ENCODE measurements at regions not wholly inside any gene's neighbourhood (a gene's known extent, or its start where the extent isn't known, plus 50 kb on each side); places are given as distances from the start of the nearest gene placed in this dataset.

- Histone ChIP-seq H2BK5ac (ENCODE audit: low read length) (no peak overlapping the region), H4K91ac (ENCODE audit: low read depth, low read length, poor library complexity) (no peak overlapping the region)
- no peak for DNase-seq (ENCODE audit: low spot score)
Measured at GRCh38 chrX:141415889-141416288, 168.6 kb downstream of the SPANXA1 start.

GRCh38 chrX:141405853-141406492, 163.7 kb upstream of the SPANXC start:
- no peak overlapping the region for H3K4me2 ChIP-seq (ENCODE audit: insufficient read depth, low read length, poor library complexity, severe bottlenecking)
- no peaks in the 10 kb centered on the region for H3K4me1 ChIP-seq (ENCODE audit: control insufficient read depth in 2 of 2, insufficient read depth in 1 of 2, low read depth in 1 of 2, low read length in 2 of 2)
- no peak overlapping the region for H2BK5ac ChIP-seq (ENCODE audit: low read length)
- no peaks in the 10 kb centered on the region for H3K27me3 ChIP-seq (ENCODE audit: control insufficient read depth in 3 of 3, insufficient read depth in 3 of 3, low read depth in 1 of 3, low read length in 3 of 3)
- H3K79me1 ChIP-seq (ENCODE audit: low read depth, low read length): no peaks in the 10 kb centered on the region
- H2AK5ac ChIP-seq (ENCODE audit: low read depth, low read length): no peak overlapping the region
- H2BK15ac ChIP-seq (ENCODE audit: low read length): no peak overlapping the region
- no peak overlapping the region for H2BK12ac ChIP-seq (ENCODE audit: low read length)
- no peaks in the 10 kb centered on the region for H3K36me3 ChIP-seq (replicated peaks in 1 of 2; ENCODE audit: control insufficient read depth in 2 of 2, insufficient read depth in 2 of 2, low read length in 2 of 2)
- no peak overlapping the region for H3K9ac ChIP-seq (ENCODE audit: low read depth, low read length, poor library complexity)
- no peak overlapping the region for H3K27ac ChIP-seq (replicated peaks; ENCODE audit: low read length)
- H3K4me3 ChIP-seq (ENCODE audit: low read length in 2 of 2): no peak overlapping the region
- no peak overlapping the region for H3K4ac ChIP-seq (ENCODE audit: low read length)
- H4K91ac ChIP-seq (ENCODE audit: low read depth, low read length, poor library complexity): no peak overlapping the region
- no peaks in the 10 kb centered on the region for H3K9me3 ChIP-seq (replicated peaks in 1 of 2; ENCODE audit: control insufficient read depth in 2 of 2, insufficient read depth in 1 of 2, low read depth in 1 of 2, low read length in 2 of 2)
- no peak overlapping the region for H2BK120ac ChIP-seq (ENCODE audit: low read depth, low read length)
- no peak overlapping the region for H3K18ac ChIP-seq (ENCODE audit: low read length)
- WGBS, 2 donors (ENCODE audit: extremely low coverage in 2 of 2, insufficient read length in 2 of 2, insufficient replicate concordance in 1 of 2): no CpG with 5 or more reads among the region's 2 CpGs
- no peak overlapping the region for H4K8ac ChIP-seq (ENCODE audit: low read depth, low read length)
- no peak for DNase-seq (ENCODE audit: low spot score)
- H3K14ac ChIP-seq (ENCODE audit: low read length): no peak overlapping the region
- no peak overlapping the region for H3K23ac ChIP-seq (ENCODE audit: low read depth, low read length, poor library complexity)
- H2AFZ ChIP-seq (ENCODE audit: low read length): no peak overlapping the region

More at GRCh38 chrX:141415889-141416288, 168.6 kb downstream of the SPANXA1 start:
- Histone ChIP-seq H3K4me3 (ENCODE audit: low read length in 2 of 2) (no peak overlapping the region), H3K4ac (ENCODE audit: low read length) (no peak overlapping the region), H2AK5ac (ENCODE audit: low read depth, low read length) (no peak overlapping the region), H3K27me3 (ENCODE audit: control insufficient read depth in 3 of 3, insufficient read depth in 3 of 3, low read depth in 1 of 3, low read length in 3 of 3) (peaks cover 0 to 3% (median 0%) of the 10 kb centered on the region in 3 experiments), H3K4me1 (ENCODE audit: control insufficient read depth in 2 of 2, insufficient read depth in 1 of 2, low read depth in 1 of 2, low read length in 2 of 2) (no peaks in the 10 kb centered on the region), H3K36me3 (replicated peaks in 1 of 2; ENCODE audit: control insufficient read depth in 2 of 2, insufficient read depth in 2 of 2, low read length in 2 of 2) (no peaks in the 10 kb centered on the region), H2BK15ac (ENCODE audit: low read length) (no peak overlapping the region), H2BK12ac (ENCODE audit: low read length) (no peak overlapping the region), H2AFZ (ENCODE audit: low read length) (no peak overlapping the region), H3K18ac (ENCODE audit: low read length) (no peak overlapping the region), H3K23ac (ENCODE audit: low read depth, low read length, poor library complexity) (no peak overlapping the region), H3K4me2 (ENCODE audit: insufficient read depth, low read length, poor library complexity, severe bottlenecking) (no peak overlapping the region), H3K14ac (ENCODE audit: low read length) (no peak overlapping the region), H2BK120ac (ENCODE audit: low read depth, low read length) (no peak overlapping the region), H3K9ac (ENCODE audit: low read depth, low read length, poor library complexity) (no peak overlapping the region), H4K8ac (ENCODE audit: low read depth, low read length) (no peak overlapping the region), H3K27ac (replicated peaks; ENCODE audit: low read length) (no peak overlapping the region), H3K79me1 (ENCODE audit: low read depth, low read length) (no peaks in the 10 kb centered on the region), H3K9me3 (replicated peaks in 1 of 2; ENCODE audit: control insufficient read depth in 2 of 2, insufficient read depth in 1 of 2, low read depth in 1 of 2, low read length in 2 of 2) (no peaks in the 10 kb centered on the region)
- no CpG with 5 or more reads among the region's 1 CpG for WGBS, 2 donors (ENCODE audit: extremely low coverage in 2 of 2, insufficient read length in 2 of 2, insufficient replicate concordance in 1 of 2)

- Histone ChIP-seq H4K8ac (ENCODE audit: low read depth, low read length) (no peak overlapping the region), H3K36me3 (replicated peaks in 1 of 2; ENCODE audit: control insufficient read depth in 2 of 2, insufficient read depth in 2 of 2, low read length in 2 of 2) (no peaks in the 10 kb centered on the region), H3K79me1 (ENCODE audit: low read depth, low read length) (no peaks in the 10 kb centered on the region), H4K91ac (ENCODE audit: low read depth, low read length, poor library complexity) (no peak overlapping the region), H3K18ac (ENCODE audit: low read length) (no peak overlapping the region), H2BK12ac (ENCODE audit: low read length) (no peak overlapping the region), H3K23ac (ENCODE audit: low read depth, low read length, poor library complexity) (no peak overlapping the region), H3K4ac (ENCODE audit: low read length) (no peak overlapping the region), H2AK5ac (ENCODE audit: low read depth, low read length) (no peak overlapping the region), H3K4me2 (ENCODE audit: insufficient read depth, low read length, poor library complexity, severe bottlenecking) (no peak overlapping the region), H2BK5ac (ENCODE audit: low read length) (no peak overlapping the region), H3K4me3 (ENCODE audit: low read length in 2 of 2) (no peak overlapping the region), H3K9ac (ENCODE audit: low read depth, low read length, poor library complexity) (no peak overlapping the region), H3K27me3 (ENCODE audit: control insufficient read depth in 3 of 3, insufficient read depth in 3 of 3, low read depth in 1 of 3, low read length in 3 of 3) (no peaks in the 10 kb centered on the region), H3K4me1 (ENCODE audit: control insufficient read depth in 2 of 2, insufficient read depth in 1 of 2, low read depth in 1 of 2, low read length in 2 of 2) (no peaks in the 10 kb centered on the region), H2AFZ (ENCODE audit: low read length) (no peak overlapping the region), H2BK15ac (ENCODE audit: low read length) (no peak overlapping the region), H2BK120ac (ENCODE audit: low read depth, low read length) (no peak overlapping the region), H3K9me3 (replicated peaks in 1 of 2; ENCODE audit: control insufficient read depth in 2 of 2, insufficient read depth in 1 of 2, low read depth in 1 of 2, low read length in 2 of 2) (no peaks in the 10 kb centered on the region), H3K27ac (replicated peaks; ENCODE audit: low read length) (no peak overlapping the region), H3K14ac (ENCODE audit: low read length) (no peak overlapping the region)
- no CpG with 5 or more reads among the region's 1 CpG for WGBS, 2 donors (ENCODE audit: extremely low coverage in 2 of 2, insufficient read length in 2 of 2, insufficient replicate concordance in 1 of 2)
- no peak for DNase-seq (ENCODE audit: low spot score)
Measured at GRCh38 chrX:141405486-141405852, 163.2 kb upstream of the SPANXC start.

- Histone ChIP-seq H3K79me1 (ENCODE audit: low read depth, low read length) (no peaks in the 10 kb centered on the region), H3K4me2 (ENCODE audit: insufficient read depth, low read length, poor library complexity, severe bottlenecking) (no peak overlapping the region), H2BK15ac (ENCODE audit: low read length) (no peak overlapping the region), H3K4me1 (ENCODE audit: control insufficient read depth in 2 of 2, insufficient read depth in 1 of 2, low read depth in 1 of 2, low read length in 2 of 2) (no peaks in the 10 kb centered on the region), H3K4me3 (ENCODE audit: low read length in 2 of 2) (no peak overlapping the region), H2BK5ac (ENCODE audit: low read length) (no peak overlapping the region), H3K18ac (ENCODE audit: low read length) (peak overlapping the region; percentile 38), H4K91ac (ENCODE audit: low read depth, low read length, poor library complexity) (no peak overlapping the region), H3K9ac (ENCODE audit: low read depth, low read length, poor library complexity) (no peak overlapping the region), H3K27ac (replicated peaks; ENCODE audit: low read length) (no peak overlapping the region), H3K36me3 (replicated peaks in 1 of 2; ENCODE audit: control insufficient read depth in 2 of 2, insufficient read depth in 2 of 2, low read length in 2 of 2) (no peaks in the 10 kb centered on the region), H3K4ac (ENCODE audit: low read length) (no peak overlapping the region), H4K8ac (ENCODE audit: low read depth, low read length) (peak overlapping the region; percentile 65), H3K9me3 (replicated peaks in 1 of 2; ENCODE audit: control insufficient read depth in 2 of 2, insufficient read depth in 1 of 2, low read depth in 1 of 2, low read length in 2 of 2) (no peaks in the 10 kb centered on the region), H2BK120ac (ENCODE audit: low read depth, low read length) (no peak overlapping the region), H3K27me3 (ENCODE audit: control insufficient read depth in 3 of 3, insufficient read depth in 3 of 3, low read depth in 1 of 3, low read length in 3 of 3) (no peaks in the 10 kb centered on the region), H3K23ac (ENCODE audit: low read depth, low read length, poor library complexity) (no peak overlapping the region), H2AFZ (ENCODE audit: low read length) (no peak overlapping the region), H2BK12ac (ENCODE audit: low read length) (no peak overlapping the region), H2AK5ac (ENCODE audit: low read depth, low read length) (no peak overlapping the region), H3K14ac (ENCODE audit: low read length) (peak overlapping the region; percentile 38)
- no CpG with 5 or more reads among the region's 7 CpGs for WGBS, 2 donors (ENCODE audit: extremely low coverage in 2 of 2, insufficient read length in 2 of 2, insufficient replicate concordance in 1 of 2)
- DNase-seq (ENCODE audit: low spot score): no peak
Measured at GRCh38 chrX:141402897-141403610, 160.7 kb upstream of the SPANXC start.
